HG03442 (cell line): ENCODE measurements at regions not wholly inside any gene's neighbourhood (a gene's known extent, or its start where the extent isn't known, plus 50 kb on each side); places are given as distances from the start of the nearest gene placed in this dataset.

Experiments
- ATAC-seq: cut with Tn5 transposase; IDR thresholded peaks from one replicate; pipeline ENCODE4 v1.9.1; 2021; ENCODE audit warnings: mild to moderate bottlenecking, moderate library complexity; ENCODE audit not compliant: unreplicated experiment

DNA sequence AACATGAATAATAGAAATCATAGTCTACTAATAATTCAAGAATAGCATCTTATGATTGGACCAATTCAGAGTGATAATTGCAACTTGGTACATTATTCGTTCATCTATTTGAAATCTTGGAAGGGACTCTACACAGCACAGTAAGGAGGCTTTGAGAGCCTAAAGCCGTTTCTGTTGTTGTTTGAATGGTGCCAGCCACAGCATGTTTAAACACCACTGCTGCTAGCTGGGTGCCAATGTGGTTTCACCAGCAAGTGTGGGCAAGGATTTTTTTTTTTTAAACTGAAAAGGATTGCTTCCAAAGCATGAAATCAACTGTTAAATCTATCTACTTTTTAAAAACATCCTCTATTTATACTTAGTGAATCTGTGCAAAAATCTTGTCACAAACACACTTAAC, 253.9 kb upstream of the MAP3K1 start:
- no peak for ATAC-seq

DNA sequence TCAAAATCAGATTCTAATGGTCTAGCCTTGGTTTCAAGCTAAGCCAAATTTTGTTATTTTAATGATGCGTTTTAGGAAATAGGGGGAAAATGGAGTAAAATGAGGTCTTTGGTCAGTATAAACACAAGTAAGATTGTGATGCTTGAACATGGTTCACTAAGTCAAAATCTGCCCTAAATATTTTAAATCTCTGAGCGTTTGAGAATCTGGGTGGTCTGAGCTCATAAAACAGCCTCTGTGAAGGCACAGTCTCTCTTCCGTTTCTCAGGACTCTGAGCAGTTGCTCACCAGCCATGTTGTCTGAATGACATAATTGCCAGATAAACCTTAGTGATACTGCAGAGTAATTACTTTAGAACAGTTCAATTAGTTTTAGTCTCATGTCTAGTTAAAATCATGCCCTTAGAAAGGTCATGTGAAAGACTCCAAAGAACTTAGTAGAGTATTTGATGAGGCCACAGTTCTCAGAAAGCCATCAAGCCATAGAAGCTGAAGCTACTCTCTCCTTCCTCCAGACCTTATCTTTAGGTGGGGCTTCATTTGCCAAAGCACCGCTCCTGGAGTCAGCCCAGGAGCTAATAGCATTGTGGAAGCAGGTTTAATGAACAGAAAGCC, 257.1 kb upstream of the MAP3K1 start:
- ATAC-seq: no peak

DNA sequence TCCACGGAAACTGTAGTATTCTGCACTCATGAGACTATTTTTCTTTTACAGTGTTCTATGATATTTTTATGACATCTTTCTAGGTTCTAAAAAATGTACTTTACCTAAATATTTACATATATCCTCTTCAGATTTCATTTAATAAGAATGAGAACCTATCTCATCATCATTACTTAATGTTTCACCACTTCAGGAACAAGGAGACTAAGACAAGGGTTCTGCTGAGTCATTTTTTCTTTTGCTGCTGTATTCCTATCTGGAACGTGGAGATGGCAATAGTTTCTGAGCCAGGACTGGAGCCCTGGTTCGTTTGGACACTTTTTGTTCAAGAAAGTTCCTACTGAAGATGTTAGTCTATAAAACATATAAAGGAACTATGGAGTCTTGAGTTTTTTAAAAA, 258.2 kb upstream of the MAP3K1 start:
- ATAC-seq: no peak

DNA sequence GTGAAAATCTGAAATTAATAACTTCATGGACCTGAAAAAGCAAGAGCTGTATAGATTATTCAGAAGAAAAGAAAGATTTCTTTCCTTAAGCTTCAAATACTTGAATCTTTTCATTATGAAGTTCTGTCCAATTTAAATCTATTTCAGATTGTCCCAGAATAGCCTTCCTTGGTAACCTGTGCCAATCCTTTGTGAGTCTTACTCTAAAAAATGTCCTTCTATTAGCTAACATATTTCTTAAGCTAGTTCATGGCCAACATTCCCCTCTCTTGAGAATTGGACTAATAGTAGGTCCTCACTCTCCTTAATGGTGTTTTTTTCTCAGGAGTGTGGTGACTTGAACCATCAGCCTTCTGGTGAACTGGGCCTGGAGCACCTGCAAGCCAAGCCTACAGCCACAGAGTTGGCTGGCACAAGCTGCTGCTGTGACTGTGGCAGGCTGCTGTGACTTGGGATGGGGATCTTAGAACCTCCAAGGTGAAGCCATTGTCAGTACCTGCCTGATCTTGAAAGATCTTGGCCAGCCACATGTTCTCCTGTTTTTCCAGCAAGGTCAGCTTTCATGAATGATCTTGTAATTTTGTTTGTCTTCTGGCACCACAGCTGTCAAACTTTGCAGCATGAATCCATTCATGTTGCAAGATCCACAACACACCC, 262.6 kb upstream of the MAP3K1 start:
- no peak for ATAC-seq

DNA sequence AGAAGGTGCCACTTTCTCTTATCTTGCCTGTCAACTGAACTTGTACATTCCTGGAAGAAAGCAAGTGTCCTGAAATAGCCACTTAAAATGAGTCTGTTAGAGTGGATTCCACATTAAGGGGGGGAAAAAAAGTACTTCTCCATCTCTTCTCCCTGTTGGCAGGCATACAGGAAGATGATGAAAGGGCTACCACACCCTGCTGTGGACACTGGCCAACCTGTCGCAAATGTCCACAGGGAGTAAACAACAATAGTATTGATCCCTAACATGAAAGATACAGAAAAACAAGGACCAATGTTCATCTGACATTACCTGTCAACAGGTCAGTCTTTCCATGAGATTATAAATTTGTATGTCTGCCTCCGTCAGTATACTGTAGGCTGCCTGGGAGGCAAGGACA, 265.1 kb upstream of the MAP3K1 start:
- ATAC-seq: no peak

DNA sequence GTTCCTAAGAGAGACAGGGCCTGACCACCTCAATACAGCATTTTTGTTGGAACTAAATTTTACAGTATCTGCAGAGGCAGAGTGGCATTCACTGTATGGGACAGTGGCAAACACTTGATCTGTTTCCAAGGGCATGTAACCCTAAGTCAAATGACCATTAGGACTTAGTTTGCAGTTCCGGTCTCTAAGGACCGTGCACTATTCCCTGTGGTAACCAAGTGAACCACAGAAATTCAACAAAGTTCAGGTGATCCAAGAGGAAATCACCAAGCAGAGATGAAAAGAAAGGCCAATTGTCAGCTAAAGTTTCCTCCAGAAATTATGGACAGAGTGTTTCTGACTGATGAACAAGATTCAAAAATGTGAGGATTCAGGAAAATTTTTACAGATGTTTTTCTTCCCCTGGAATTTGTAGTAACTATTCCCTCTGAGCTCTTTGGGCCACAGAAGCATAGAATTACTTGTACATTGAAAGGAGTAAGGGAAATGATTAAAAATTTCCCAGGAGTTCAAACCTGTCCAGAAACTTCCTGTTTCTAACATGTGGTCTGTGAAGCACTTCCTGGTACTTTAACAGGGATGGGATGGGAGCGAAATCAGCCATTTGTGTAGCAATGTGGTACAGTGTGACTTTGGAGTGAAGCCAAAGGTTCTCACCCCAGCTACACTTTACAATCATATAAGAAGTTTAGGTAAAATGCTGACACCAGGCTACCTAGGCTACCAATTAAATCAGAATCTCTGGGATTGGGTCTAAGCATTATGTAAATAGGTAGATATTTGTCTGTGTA, 266.1 kb upstream of the MAP3K1 start:
- no peak for ATAC-seq

DNA sequence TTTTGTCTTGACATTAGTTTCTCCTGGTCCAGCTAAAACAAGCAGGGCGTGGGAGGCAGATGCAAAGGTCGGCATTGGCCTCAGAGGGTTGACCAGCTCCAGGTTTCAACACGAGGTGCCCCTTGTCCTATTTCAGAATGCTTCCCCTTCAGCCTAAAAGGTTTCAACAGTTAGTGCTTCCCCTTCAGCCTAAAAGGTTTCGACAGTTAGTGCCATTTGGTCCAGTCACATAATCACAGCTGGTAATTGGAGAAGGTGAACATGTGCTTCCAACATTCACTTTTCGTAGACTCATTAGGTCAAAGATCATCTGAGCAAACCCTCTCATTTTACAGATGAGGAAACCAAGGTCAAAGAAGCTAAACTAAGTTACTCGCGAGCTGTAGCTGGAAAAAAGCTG, 270.3 kb upstream of the MAP3K1 start:
- ATAC-seq: no peak

DNA sequence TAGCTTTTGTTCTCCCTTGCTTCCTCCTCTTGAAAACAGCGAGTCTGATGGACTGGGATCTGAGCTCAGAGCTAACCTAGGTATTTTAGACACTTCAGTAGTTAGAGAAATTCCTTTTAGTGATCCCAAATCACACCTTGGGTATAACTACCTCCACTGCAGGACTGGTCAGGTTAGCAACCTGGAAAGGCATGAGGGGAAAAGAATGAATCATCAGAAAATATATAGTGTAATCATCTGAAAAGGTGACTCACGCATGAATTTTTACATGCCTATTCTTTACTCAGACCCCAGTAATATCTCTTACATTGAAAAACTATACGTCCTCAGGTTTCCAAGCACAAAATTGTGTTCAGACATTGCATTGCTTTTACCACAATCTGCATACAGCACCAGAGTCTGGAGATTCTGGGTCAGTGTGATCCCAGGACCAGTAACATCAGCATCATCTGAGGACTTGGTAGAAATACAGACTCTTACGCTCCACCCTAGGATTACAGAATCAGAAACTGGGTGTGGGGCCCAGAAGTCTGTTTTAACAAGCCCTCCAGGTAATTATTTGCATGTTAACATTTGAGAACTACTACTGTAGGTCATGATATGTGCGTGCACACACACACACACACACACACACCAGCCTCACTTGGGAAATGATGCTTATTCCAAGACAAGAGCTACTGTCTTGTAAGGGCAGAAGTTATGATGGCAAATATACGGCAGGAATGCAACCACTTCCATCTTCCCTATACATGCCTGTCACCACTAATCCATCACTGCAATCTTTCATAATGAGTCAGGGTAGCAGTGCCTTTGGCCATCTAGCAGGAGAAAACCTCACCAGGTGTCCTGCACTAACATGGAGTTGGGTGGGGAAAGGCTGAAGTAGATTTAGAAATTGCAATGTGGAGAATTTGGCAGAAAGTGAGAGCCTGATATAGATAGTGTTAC, 271.6 kb upstream of the MAP3K1 start:
- no peak for ATAC-seq

DNA sequence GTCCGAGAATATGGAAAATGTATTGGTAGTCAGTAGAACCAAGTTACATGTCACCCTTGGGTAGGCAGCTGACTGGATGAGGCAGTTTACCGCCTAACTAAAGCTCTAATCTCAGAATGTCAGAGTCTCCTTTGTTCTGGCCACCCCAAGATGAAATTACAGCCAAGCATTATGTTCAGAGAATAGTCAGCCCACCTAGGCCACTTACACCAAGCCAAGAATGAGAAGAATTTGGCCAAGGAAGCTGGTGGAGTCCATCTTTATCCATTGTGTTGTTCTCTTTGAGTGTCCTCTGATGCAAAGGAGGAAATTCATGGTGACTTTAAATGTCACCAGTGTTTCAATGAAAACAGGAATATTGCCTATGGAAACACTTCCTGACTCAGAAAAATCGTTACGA, 275.1 kb upstream of the MAP3K1 start:
- ATAC-seq: no peak

DNA sequence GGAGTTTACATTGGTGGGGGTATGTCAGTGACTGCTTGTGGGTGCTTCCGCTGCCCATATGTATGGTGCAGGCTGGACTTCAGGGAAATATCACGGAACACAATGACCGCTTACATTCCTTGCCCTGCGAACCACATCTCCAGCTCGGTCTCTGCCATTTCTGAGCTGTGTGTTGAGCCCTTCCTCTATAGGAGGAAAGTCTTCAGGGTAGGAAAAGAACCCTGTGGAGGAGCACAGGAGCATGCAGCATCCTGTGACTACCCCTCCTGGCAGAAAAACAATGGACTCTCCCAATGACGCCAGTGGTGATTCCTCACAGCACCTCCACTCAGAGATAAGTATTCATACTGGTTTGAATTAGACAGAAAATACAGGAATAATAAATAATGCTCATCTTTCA, 276.8 kb upstream of the MAP3K1 start:
- no peak for ATAC-seq

DNA sequence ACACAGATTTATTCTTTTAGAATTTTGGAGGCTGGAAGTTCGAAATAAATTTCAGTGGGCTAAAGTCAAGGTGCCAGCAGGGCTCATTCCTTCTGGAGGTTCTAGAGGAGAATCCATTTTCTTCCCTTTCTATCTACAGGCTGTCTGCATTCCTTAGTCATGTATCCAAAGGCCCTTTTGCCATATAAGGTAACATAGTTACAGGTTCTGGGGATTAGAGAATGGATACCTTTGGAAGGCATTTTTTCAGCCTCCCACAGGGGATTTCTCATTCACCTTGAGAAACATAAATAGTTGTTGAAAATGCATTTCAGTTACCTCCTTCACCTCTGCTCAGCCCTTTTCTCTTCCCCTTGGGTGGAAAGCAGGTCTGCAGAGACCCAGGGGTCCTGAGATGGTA, 280.0 kb upstream of the MAP3K1 start:
- ATAC-seq: no peak

DNA sequence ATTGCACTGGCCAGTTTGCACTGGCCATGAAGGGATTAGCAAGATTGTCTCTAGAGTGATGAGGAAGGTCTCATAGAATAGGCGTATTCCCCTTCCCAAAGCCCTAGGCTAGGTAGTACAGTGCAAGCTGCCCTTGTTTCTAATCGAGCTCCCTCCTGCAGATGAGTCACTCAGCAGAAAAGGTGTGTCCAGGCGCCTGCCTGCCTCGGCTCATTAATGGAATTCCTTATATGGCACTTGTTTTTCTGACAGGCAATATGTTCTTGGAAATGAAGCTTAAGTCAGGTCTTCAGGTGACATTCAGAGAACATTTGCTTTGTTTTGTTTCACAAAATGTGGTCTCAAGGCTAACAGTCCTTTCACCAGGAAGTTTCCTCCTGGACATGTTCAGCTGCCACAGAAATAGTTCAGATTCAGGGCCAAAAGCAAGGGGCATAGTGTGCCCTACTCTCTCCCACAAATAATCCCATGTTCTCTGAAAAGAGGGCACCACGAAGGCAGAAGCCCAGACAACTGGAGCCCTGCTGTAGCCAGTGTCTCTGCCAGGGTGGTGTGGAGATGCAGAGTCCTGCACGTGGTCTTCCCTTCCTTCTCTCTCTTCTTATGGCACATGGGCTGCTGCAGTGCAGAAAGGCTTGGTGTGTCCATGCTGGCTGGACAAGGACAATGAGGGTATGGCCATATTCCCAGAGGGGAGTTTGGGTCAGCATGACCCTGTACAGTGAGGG, 281.1 kb upstream of the MAP3K1 start:
- ATAC-seq: no peak

DNA sequence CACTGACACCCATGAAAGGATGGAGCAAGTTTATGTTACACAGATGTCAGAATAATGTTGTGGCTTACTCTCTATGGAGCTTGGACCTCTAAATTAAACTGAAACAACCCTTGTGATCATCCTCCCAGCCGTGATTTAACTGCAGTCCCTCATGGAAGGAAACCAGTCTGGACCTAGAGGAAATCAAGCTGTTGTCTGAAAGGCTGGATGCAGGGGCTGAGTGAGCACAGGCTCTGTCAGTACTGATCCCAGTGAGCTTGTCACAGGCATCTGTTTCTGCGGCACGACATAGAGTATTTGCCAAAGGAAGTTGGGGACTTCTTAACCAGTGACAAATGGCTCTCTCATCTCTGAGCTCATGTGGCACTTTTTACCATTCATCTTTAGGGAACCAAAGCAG, 282.9 kb upstream of the MAP3K1 start:
- ATAC-seq: no peak

DNA sequence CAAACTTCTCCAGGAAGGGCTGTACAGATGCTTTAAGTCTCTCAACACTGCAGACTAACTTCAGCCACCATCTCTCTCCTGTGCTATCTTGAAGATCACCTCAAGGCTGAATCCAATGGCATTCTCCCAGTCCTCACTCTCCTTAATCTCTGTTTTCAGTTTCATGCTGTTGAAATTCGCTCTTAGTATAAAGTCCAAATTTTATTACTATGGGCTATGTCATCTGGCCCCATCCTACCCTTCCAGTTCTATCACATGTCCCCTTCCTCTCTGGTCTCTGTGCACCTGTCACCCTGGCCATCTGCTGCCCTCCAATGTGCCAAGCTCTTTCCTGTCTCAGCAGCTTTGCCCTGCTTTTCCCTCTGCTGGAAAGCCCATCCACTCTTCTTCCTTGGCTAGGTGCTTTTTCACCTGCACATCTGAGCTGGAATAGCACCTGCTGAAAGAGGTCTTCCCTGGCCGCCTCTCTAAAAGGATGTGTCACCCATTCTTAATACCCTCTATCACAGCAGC, 284.7 kb upstream of the MAP3K1 start:
- ATAC-seq: no peak

DNA sequence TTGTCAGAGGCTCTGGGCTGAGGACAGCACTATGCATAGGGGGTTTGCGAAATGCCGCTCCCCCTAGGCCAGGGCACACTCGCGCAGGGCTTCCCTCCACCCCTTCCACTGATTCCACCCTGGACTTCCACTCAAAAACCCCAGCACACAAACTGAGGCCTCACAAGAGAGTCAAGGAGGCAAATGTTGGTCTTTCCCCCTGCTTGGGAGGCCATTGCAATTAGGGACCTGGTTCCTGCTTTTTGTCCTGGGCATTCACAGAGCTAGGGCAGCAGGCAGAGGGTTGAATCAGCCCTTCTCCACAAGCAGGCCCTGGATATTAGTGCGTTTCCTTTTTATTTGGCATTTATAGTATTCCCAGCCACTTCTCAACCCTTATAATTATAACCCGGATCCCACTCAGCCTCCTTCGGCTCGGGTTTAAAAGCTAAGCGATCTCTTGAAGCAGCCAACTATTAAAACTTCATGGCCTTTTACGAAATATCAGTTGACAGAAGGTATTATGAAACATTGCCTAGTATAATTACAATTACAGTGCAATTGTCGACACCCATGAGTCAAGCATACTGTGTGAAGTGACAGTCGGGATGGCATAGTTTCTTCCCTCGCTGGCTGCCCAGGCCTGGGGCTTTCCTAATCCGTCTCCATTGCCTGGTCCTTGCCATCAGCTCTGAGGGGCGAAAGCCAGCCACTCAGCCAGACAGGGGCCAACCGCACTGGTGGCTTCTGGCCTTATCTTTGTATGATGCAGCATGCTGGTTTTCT, 285.5 kb upstream of the MAP3K1 start:
- ATAC-seq: no peak

DNA sequence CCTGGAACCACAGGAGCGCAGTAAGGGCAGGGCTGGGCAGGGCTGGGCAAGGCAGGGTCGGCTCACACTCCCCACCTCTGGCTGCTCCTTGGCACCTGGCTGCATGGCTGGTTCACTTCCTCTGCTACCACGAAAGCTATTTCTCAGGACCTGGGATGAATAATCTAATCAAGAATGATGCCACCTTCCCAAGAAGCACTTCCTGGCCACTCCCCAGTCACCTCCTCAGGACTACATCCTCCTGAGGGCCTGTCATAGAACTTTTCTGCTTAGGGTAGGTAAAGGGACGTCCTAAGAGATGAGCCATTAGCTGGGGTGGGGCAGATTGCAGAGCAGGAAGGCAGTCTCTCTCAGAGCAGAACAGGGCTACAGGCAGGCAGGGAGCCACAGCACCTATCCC, 288.2 kb upstream of the MAP3K1 start:
- ATAC-seq: no peak

DNA sequence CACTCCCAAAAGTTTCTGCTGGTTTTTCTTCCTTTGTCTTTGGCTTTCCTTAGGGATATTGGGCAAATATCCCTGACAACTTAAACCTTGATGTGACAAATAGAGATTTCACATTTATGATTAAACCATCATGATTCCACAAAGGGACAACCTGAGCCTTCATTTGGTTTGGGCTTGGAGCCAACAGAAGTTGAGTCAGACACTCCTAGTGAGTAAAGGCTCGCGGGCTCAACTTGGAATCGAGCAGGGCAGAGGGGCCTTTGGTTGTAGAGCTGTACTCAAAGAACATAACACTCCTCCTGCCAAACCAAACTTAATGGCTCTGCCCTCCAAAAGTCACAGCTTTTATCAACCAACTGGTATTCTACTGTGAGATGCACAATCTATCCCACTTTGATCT, 290.2 kb upstream of the MAP3K1 start:
- ATAC-seq: no peak

DNA sequence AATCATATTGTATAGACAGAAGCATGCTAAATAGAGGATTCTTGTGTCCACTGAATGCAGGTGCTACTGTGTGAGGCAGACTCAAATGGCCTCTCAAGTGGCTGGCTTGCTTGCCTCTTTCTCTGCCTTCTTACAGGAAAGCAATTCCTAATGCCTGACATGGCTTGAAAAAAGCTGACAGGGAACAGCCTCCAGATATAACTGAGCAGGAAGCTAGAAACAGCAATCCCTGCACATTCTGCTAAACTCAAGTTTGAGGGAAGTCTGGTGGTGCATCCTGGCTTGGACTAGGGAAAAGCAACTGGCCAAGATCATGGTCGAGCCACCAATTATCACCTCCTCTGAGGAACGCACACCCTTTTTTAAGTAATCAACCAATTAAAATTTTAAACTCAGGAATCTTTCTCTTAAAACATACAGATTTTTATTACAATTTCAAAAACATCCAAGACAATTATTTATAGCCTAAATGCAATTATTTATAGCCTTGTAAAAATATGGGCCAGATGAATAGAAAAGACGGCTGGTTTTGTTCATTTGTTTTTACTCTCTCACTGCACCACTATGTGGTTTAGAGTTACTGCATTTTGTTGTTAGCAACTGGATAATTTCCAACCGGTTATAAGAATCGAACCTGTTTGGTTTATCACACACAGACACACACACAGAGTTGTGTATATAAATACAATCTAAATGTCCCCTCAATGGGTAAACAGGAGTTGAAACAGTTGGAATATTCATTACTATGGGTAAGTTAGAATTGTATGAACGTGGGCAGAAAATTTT, 290.9 kb upstream of the ANKRD55 start:
- no peak for ATAC-seq

DNA sequence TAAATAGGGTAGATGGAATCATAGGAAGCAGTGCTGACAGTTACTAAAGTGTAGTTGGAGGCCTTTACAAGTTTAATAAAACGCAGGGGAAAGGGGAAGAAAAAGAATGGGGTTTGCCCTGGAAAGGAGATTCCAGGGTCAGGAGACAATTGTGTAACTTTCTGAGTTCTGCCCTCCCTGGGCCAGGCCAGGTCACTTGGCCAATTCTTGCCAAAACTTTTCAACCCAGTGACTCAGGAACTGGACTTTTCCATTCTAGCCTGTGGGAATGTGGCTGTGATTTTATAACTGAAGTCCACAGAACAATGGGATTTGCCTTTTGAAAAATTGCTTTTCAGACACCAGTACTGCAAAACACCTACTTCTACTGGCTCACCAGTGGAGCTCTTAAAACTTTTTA, 289.8 kb upstream of the ANKRD55 start:
- no peak for ATAC-seq
